Mammary epithelial cell (primary cell): ENCODE measurements at regions not wholly inside any gene's neighbourhood (a gene's known extent, or its start where the extent isn't known, plus 50 kb on each side); places are given as distances from the start of the nearest gene placed in this dataset.

Experiments
- CTCF ChIP-seq, 2 donors: IDR thresholded peaks in 1 of 2; conservative IDR thresholded peaks in 1 of 2; 2 replicates each; pipeline ENCODE4 v1.5.1; 2011 to 2012; ENCODE audit warnings: inconsistent platforms in 2 of 2, low read length in 2 of 2, mild to moderate bottlenecking in 2 of 2, control low read depth in 1 of 2, low read depth in 1 of 2; ENCODE audit not compliant: insufficient read depth in 1 of 2; ENCODE audit errors: extremely low read depth in 1 of 2
- EZH2 ChIP-seq: IDR thresholded peaks from 2 replicates; pipeline ENCODE4 v1.6.1; 2012; ENCODE audit warnings: low read length, inconsistent platforms, borderline replicate concordance

GRCh38 chr2:66331176-66331575 is 103.7 kb upstream of the MEIS1 start:
- TF ChIP-seq CTCF (conservative IDR thresholded peaks at IDR 0.05 in 1 of 2, IDR thresholded peaks at IDR 0.05 in 1 of 2; ENCODE audit: extremely low read depth in 1 of 2, insufficient read depth in 1 of 2, low read depth in 1 of 2, low read length in 2 of 2) (no peak), EZH2 (no peak)
